ENCODE measurements at regions not wholly inside any gene's neighbourhood (a gene's known extent, or its start where the extent isn't known, plus 50 kb on each side); places are given as distances from the start of the nearest gene placed in this dataset.

GRCh38 chr4:84171871-84172270 is 327.2 kb downstream of the NKX6-1 start:
- Histone ChIP-seq H3K23me2 (ENCODE audit: insufficient read length, low read depth, low read length, poor library complexity, severe bottlenecking) (no peaks in the 10 kb centered on the region), H3K9me3 (ENCODE audit: control insufficient read depth, low read depth, low read length) (no peaks in the 10 kb centered on the region), H2BK15ac (ENCODE audit: low read depth, low read length) (no peak overlapping the region), H3T11ph (ENCODE audit: low read length) (no peak overlapping the region), H2BK12ac (ENCODE audit: insufficient read length, low read depth, low read length) (no peak overlapping the region), H3K4me2 (ENCODE audit: insufficient read depth, insufficient read length, low read length) (no peak overlapping the region), H4K91ac (ENCODE audit: insufficient read length, low read depth, low read length) (no peak overlapping the region), H3K18ac (ENCODE audit: insufficient read length, low read depth, low read length) (no peak overlapping the region), H3K27me3 (ENCODE audit: insufficient read depth, low read length) (no peaks in the 10 kb centered on the region), H2AFZ (ENCODE audit: low read length) (no peak overlapping the region), H3K27ac (ENCODE audit: insufficient read length, low read depth, low read length) (no peak overlapping the region), H3K4ac (ENCODE audit: low read depth, low read length) (no peak overlapping the region), H3K14ac (ENCODE audit: insufficient read depth, low read length) (no peak overlapping the region), H3K79me2 (ENCODE audit: insufficient read depth, low read length) (no peaks in the 10 kb centered on the region), H4K5ac (ENCODE audit: insufficient read length, low read depth, low read length) (no peak overlapping the region), H3K79me1 (ENCODE audit: insufficient read depth, low read depth, low read length, poor library complexity, severe bottlenecking) (no peaks in the 10 kb centered on the region), H4K20me1 (ENCODE audit: control insufficient read depth, insufficient read depth, insufficient read length) (no peaks in the 10 kb centered on the region), H3K9ac (ENCODE audit: extremely low read depth, insufficient read length, low read length) (no peak overlapping the region), H2AK5ac (ENCODE audit: insufficient read length, low read length) (no peak overlapping the region), H2BK20ac (ENCODE audit: low read depth, low read length, poor library complexity, severe bottlenecking) (no peak overlapping the region), H3K4me1 (ENCODE audit: insufficient read depth, low read length) (no peaks in the 10 kb centered on the region), H3K56ac (ENCODE audit: insufficient read length, low read depth, low read length) (no peak overlapping the region), H3K23ac (ENCODE audit: insufficient read length, low read depth, low read length) (no peak overlapping the region), H2BK5ac (ENCODE audit: insufficient read length, low read length) (no peak overlapping the region), H2BK120ac (ENCODE audit: low read depth, low read length, poor library complexity, severe bottlenecking) (no peak overlapping the region), H4K8ac (replicated peaks; ENCODE audit: insufficient read length, low read depth, low read length) (no peak overlapping the region)
- no CpG with 5 or more reads among the region's 1 CpG for whole genome bisulfite sequencing (ENCODE audit: extremely low coverage, insufficient read length, low lambda C conversion rate)
- no peak overlapping the region for H3K27ac Mint-ChIP-seq
- TF ChIP-seq CTCF (conservative IDR thresholded peaks at IDR 0.05), result no peak
- H3K4me3 Mint-ChIP-seq, result no peak overlapping the region
- DNase-seq, result no peak
- no peaks in the 10 kb centered on the region for H3K9me3 Mint-ChIP-seq
- H3K27me3 Mint-ChIP-seq (ENCODE audit: low read depth), result no peaks in the 10 kb centered on the region
- H3K4me1 Mint-ChIP-seq, result peaks cover 0 to 2% of the 10 kb centered on the region in 2 experiments; a peak in 1 of 4 replicates
- H3K36me3 Mint-ChIP-seq (ENCODE audit: insufficient read depth in 1 of 3, low read depth in 3 of 3), result no peaks in the 10 kb centered on the region
